ENCODE measurements at regions not wholly inside any gene's neighbourhood (a gene's known extent, or its start where the extent isn't known, plus 50 kb on each side); places are given as distances from the start of the nearest gene placed in this dataset.

GRCh38 chr18:77524909-77525308 is 275.3 kb downstream of the GALR1 start:
- TF ChIP-seq CTCF (IDR thresholded peaks at IDR 0.05), result no peak
- no peak for TF ChIP-seq POLR2A (IDR thresholded peaks at IDR 0.05)

All from heart left ventricle (tissue), 13 donors.